GM19328 (cell line): ENCODE measurements at regions not wholly inside any gene's neighbourhood (a gene's known extent, or its start where the extent isn't known, plus 50 kb on each side); places are given as distances from the start of the nearest gene placed in this dataset.

ENCODE experiments used
- ATAC-seq: cut with Tn5 transposase; IDR thresholded peaks from one replicate; pipeline ENCODE4 v1.9.1; 2021; ENCODE audit warnings: mild to moderate bottlenecking, moderate library complexity; ENCODE audit not compliant: unreplicated experiment

GRCh38 chr3:193946945-193947344 lies 189.0 kb upstream of the HES1 start:
- no peak for ATAC-seq

GRCh38 chr3:193947596-193947995 lies 188.4 kb upstream of the HES1 start:
- no peak for ATAC-seq

- no peak for ATAC-seq
Measured at GRCh38 chr3:193948459-193948858, 187.5 kb upstream of the HES1 start.

GRCh38 chr3:193951859-193952258 lies 184.1 kb upstream of the HES1 start:
- no peak for ATAC-seq

- ATAC-seq: no peak
Measured at GRCh38 chr3:193954752-193955151, 181.2 kb upstream of the HES1 start.

- ATAC-seq: no peak
Measured at GRCh38 chr3:193955719-193956118, 180.2 kb upstream of the HES1 start.

GRCh38 chr3:193959861-193960260 lies 176.1 kb upstream of the HES1 start:
- ATAC-seq: no peak

- no peak for ATAC-seq
Measured at GRCh38 chr3:193960487-193961274, 175.3 kb upstream of the HES1 start.

- ATAC-seq: no peak
Measured at GRCh38 chr3:193962986-193963685, 172.8 kb upstream of the HES1 start.

- ATAC-seq: peak; percentile 73
Measured at GRCh38 chr3:193963808-193964516, 172.0 kb upstream of the HES1 start.

- no peak for ATAC-seq
Measured at GRCh38 chr3:193964517-193964880, 171.4 kb upstream of the HES1 start.

- no peak for ATAC-seq
Measured at GRCh38 chr3:193968380-193968974, 167.5 kb upstream of the HES1 start.

- ATAC-seq: peak; percentile 55
Measured at GRCh38 chr3:193970131-193970772, 165.7 kb upstream of the HES1 start.

GRCh38 chr3:193970773-193971206 lies 165.2 kb upstream of the HES1 start:
- no peak for ATAC-seq

GRCh38 chr3:193971261-193971751 lies 164.6 kb upstream of the HES1 start:
- no peak for ATAC-seq

- ATAC-seq: no peak
Measured at GRCh38 chr3:193971966-193972365, 164.0 kb upstream of the HES1 start.

GRCh38 chr3:193972832-193973231 lies 163.1 kb upstream of the HES1 start:
- no peak for ATAC-seq

GRCh38 chr3:193974191-193974652 lies 161.7 kb upstream of the HES1 start:
- no peak for ATAC-seq

GRCh38 chr3:193974671-193975535 lies 161.0 kb upstream of the HES1 start:
- no peak for ATAC-seq

GRCh38 chr3:193977622-193978021 lies 158.3 kb upstream of the HES1 start:
- ATAC-seq: no peak
